Activated T-helper 17 cell treated with anti-CD3 and anti-CD28 coated beads, Interleukin-2, amount 50 U/mL, for 72 hours (primary cell): ENCODE measurements at regions not wholly inside any gene's neighbourhood (a gene's known extent, or its start where the extent isn't known, plus 50 kb on each side); places are given as distances from the start of the nearest gene placed in this dataset.

Source experiments
- ATAC-seq: fragments of 150-1000 bp; cut with Tn5 transposase; replicated peaks from 2 replicates; pipeline ENCODE4 v1.10.0; 2021; ENCODE audit warnings: mild to moderate bottlenecking, moderate library complexity
- H3K27ac Mint-ChIP-seq: one replicate; pipeline ENCODE4 v1.8.0; 2022; ENCODE audit warnings: mixed read lengths
- H3K27me3 Mint-ChIP-seq: one replicate; pipeline ENCODE4 v1.8.0; 2022; ENCODE audit warnings: mixed read lengths
- H3K36me3 Mint-ChIP-seq: one replicate; pipeline ENCODE4 v1.8.0; 2022; ENCODE audit warnings: low read depth, mild to moderate bottlenecking, mixed read lengths
- H3K4me1 Mint-ChIP-seq: one replicate; pipeline ENCODE4 v1.8.0; 2022; ENCODE audit warnings: mixed read lengths
- H3K4me3 Mint-ChIP-seq: one replicate; pipeline ENCODE4 v1.8.0; 2022; ENCODE audit warnings: mild to moderate bottlenecking, mixed read lengths
- H3K9me3 Mint-ChIP-seq: one replicate; pipeline ENCODE4 v1.8.0; 2022; ENCODE audit warnings: mixed read lengths

GRCh38 chr4:32249040-32249439 lies 1528.9 kb downstream of the PCDH7 start:
- Mint-ChIP-seq H3K4me1 (no peaks in the 10 kb centered on the region), H3K9me3 (peaks cover 9% of the 10 kb centered on the region), H3K4me3 (no peak overlapping the region), H3K27me3 (no peaks in the 10 kb centered on the region), H3K27ac (no peak overlapping the region), H3K36me3 (no peaks in the 10 kb centered on the region)
- no peak for ATAC-seq

GRCh38 chr4:32251126-32251525 lies 1531.0 kb downstream of the PCDH7 start:
- no peaks in the 10 kb centered on the region for H3K4me1 Mint-ChIP-seq

GRCh38 chr4:32251926-32252325 lies 1531.8 kb downstream of the PCDH7 start:
- Mint-ChIP-seq H3K4me3 (no peak overlapping the region), H3K27me3 (no peaks in the 10 kb centered on the region), H3K4me1 (no peaks in the 10 kb centered on the region), H3K9me3 (peaks cover 3% of the 10 kb centered on the region), H3K36me3 (no peaks in the 10 kb centered on the region), H3K27ac (no peak overlapping the region)
- ATAC-seq, result no peak

More at GRCh38 chr4:32251126-32251525, 1531.0 kb downstream of the PCDH7 start:
- H3K36me3 Mint-ChIP-seq, result no peaks in the 10 kb centered on the region
- no peak overlapping the region for H3K4me3 Mint-ChIP-seq
- peaks cover 3% of the 10 kb centered on the region for H3K9me3 Mint-ChIP-seq
- no peaks in the 10 kb centered on the region for H3K27me3 Mint-ChIP-seq
- no peak for ATAC-seq
- H3K27ac Mint-ChIP-seq, result no peak overlapping the region

- Mint-ChIP-seq H3K36me3 (no peaks in the 10 kb centered on the region), H3K9me3 (peaks cover 3% of the 10 kb centered on the region), H3K27me3 (no peaks in the 10 kb centered on the region), H3K4me1 (no peaks in the 10 kb centered on the region), H3K4me3 (no peak overlapping the region), H3K27ac (no peak overlapping the region)
- no peak for ATAC-seq
These were observed 1534.0 kb downstream of the PCDH7 start for GRCh38 chr4:32254216-32254615.

- Mint-ChIP-seq H3K27me3 (no peaks in the 10 kb centered on the region), H3K36me3 (no peaks in the 10 kb centered on the region), H3K4me3 (no peak overlapping the region), H3K27ac (no peak overlapping the region), H3K9me3 (no peaks in the 10 kb centered on the region), H3K4me1 (no peaks in the 10 kb centered on the region)
- no peak for ATAC-seq
These were observed 1538.8 kb downstream of the PCDH7 start for GRCh38 chr4:32258986-32259385.

GRCh38 chr4:32261196-32261595 lies 1541.0 kb downstream of the PCDH7 start:
- H3K27ac Mint-ChIP-seq, result no peak overlapping the region
- no peaks in the 10 kb centered on the region for H3K27me3 Mint-ChIP-seq
- H3K9me3 Mint-ChIP-seq, result no peaks in the 10 kb centered on the region
- no peak overlapping the region for H3K4me3 Mint-ChIP-seq
- no peaks in the 10 kb centered on the region for H3K36me3 Mint-ChIP-seq
- H3K4me1 Mint-ChIP-seq, result no peaks in the 10 kb centered on the region
- ATAC-seq, result no peak

- Mint-ChIP-seq H3K36me3 (no peaks in the 10 kb centered on the region), H3K27me3 (no peaks in the 10 kb centered on the region), H3K4me1 (no peaks in the 10 kb centered on the region), H3K27ac (no peak overlapping the region), H3K4me3 (no peak overlapping the region), H3K9me3 (peaks cover 12% of the 10 kb centered on the region)
- no peak for ATAC-seq
These were observed 1548.7 kb downstream of the PCDH7 start for GRCh38 chr4:32268863-32269262.

GRCh38 chr4:32290102-32290501 lies 1569.9 kb downstream of the PCDH7 start:
- Mint-ChIP-seq H3K27ac (no peak overlapping the region), H3K27me3 (no peaks in the 10 kb centered on the region), H3K4me1 (no peaks in the 10 kb centered on the region), H3K9me3 (peaks cover 4% of the 10 kb centered on the region), H3K4me3 (no peak overlapping the region), H3K36me3 (no peaks in the 10 kb centered on the region)
- no peak for ATAC-seq

GRCh38 chr4:32318926-32319325 lies 1598.8 kb downstream of the PCDH7 start:
- Mint-ChIP-seq H3K27ac (no peak overlapping the region), H3K9me3 (peaks cover 19% of the 10 kb centered on the region), H3K4me1 (no peaks in the 10 kb centered on the region), H3K36me3 (no peaks in the 10 kb centered on the region), H3K4me3 (no peak overlapping the region), H3K27me3 (no peaks in the 10 kb centered on the region)
- ATAC-seq, result no peak

GRCh38 chr4:32321421-32321820 lies 1601.3 kb downstream of the PCDH7 start:
- Mint-ChIP-seq H3K27me3 (no peaks in the 10 kb centered on the region), H3K9me3 (peaks cover 25% of the 10 kb centered on the region), H3K36me3 (no peaks in the 10 kb centered on the region), H3K4me1 (no peaks in the 10 kb centered on the region), H3K27ac (no peak overlapping the region), H3K4me3 (no peak overlapping the region)
- no peak for ATAC-seq

GRCh38 chr4:32334759-32335158 lies 1614.6 kb downstream of the PCDH7 start:
- Mint-ChIP-seq H3K4me3 (no peak overlapping the region), H3K36me3 (no peaks in the 10 kb centered on the region), H3K9me3 (peaks cover 9% of the 10 kb centered on the region), H3K27me3 (no peaks in the 10 kb centered on the region), H3K27ac (no peak overlapping the region), H3K4me1 (no peaks in the 10 kb centered on the region)
- no peak for ATAC-seq

GRCh38 chr4:32337403-32337802 lies 1617.2 kb downstream of the PCDH7 start:
- Mint-ChIP-seq H3K9me3 (peaks cover 11% of the 10 kb centered on the region), H3K4me1 (no peaks in the 10 kb centered on the region), H3K27ac (no peak overlapping the region), H3K27me3 (no peaks in the 10 kb centered on the region), H3K4me3 (no peak overlapping the region), H3K36me3 (no peaks in the 10 kb centered on the region)
- ATAC-seq, result no peak

- H3K36me3 Mint-ChIP-seq, result no peaks in the 10 kb centered on the region
- no peaks in the 10 kb centered on the region for H3K27me3 Mint-ChIP-seq
- no peak overlapping the region for H3K27ac Mint-ChIP-seq
- peaks cover 9% of the 10 kb centered on the region for H3K9me3 Mint-ChIP-seq
- no peak overlapping the region for H3K4me3 Mint-ChIP-seq
- ATAC-seq, result no peak
- H3K4me1 Mint-ChIP-seq, result no peaks in the 10 kb centered on the region
These were observed 1620.4 kb downstream of the PCDH7 start for GRCh38 chr4:32340591-32340990.

GRCh38 chr4:32341342-32341741 lies 1621.2 kb downstream of the PCDH7 start:
- H3K4me1 Mint-ChIP-seq, result no peaks in the 10 kb centered on the region
- H3K27ac Mint-ChIP-seq, result no peak overlapping the region
- no peak overlapping the region for H3K4me3 Mint-ChIP-seq
- ATAC-seq, result no peak
- H3K27me3 Mint-ChIP-seq, result no peaks in the 10 kb centered on the region
- H3K9me3 Mint-ChIP-seq, result peaks cover 7% of the 10 kb centered on the region
- no peaks in the 10 kb centered on the region for H3K36me3 Mint-ChIP-seq

GRCh38 chr4:32342054-32342453 lies 1621.9 kb downstream of the PCDH7 start:
- H3K27ac Mint-ChIP-seq, result no peak overlapping the region
- H3K27me3 Mint-ChIP-seq, result no peaks in the 10 kb centered on the region
- H3K36me3 Mint-ChIP-seq, result no peaks in the 10 kb centered on the region
- peaks cover 7% of the 10 kb centered on the region for H3K9me3 Mint-ChIP-seq
- ATAC-seq, result no peak
- H3K4me3 Mint-ChIP-seq, result no peak overlapping the region
- no peaks in the 10 kb centered on the region for H3K4me1 Mint-ChIP-seq

GRCh38 chr4:32349026-32349425 lies 1628.9 kb downstream of the PCDH7 start:
- Mint-ChIP-seq H3K4me1 (no peaks in the 10 kb centered on the region), H3K36me3 (no peaks in the 10 kb centered on the region), H3K4me3 (no peak overlapping the region), H3K27me3 (no peaks in the 10 kb centered on the region), H3K27ac (no peak overlapping the region), H3K9me3 (peaks cover 4% of the 10 kb centered on the region)
- no peak for ATAC-seq
